DMS53 treated with DMSO at 0.1 percent for 48 hours (cell line): ENCODE measurements at regions not wholly inside any gene's neighbourhood (a gene's known extent, or its start where the extent isn't known, plus 50 kb on each side); places are given as distances from the start of the nearest gene placed in this dataset.

Experiments used
- DNase-seq: peaks from one replicate; lab custom pipeline; 2025; ENCODE audit not compliant: unreplicated experiment; lab: John Stamatoyannopoulos, UW

GRCh38 chr2:128399690-128400291 is 81.1 kb upstream of the HS6ST1 start:
- DNase-seq: no peak

GRCh38 chr2:128401680-128402079 is 83.0 kb upstream of the HS6ST1 start:
- no peak for DNase-seq

DNA sequence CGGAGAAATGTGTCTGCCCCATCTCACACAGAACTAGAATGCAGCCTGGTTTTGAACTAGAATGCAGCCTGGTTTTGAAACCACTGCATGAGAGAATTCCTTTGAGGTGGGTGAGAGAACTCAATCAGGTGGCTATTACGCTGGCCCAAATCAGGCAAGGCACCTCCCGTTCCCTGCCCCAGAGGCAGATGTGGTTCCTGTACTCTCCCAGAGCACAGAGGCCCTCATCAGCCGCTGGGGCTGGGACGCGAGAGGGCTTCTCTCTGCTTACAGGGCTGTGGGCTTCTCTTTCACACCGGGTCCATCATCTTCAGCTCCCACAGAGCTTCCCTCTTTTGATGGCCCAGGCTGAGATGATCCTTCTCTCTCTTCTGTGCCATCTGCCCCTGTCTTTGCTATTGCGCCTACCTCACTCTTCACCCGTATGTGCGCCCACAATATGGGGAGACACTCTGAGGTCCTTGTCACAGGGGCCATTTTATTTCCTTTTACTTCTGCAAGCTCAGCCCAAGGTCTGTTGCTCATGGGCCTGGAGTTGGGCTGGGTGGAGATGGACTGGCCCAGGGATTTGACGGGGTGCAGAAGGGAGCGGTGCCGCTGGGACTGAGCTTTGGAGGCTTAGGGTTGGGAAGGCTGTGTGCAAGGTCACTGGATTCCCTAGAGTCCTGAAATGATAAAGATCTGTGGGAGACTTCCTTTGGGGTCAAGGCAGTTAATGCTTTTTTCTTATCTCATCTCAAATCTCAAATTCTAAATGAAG is 84.4 kb upstream of the HS6ST1 start:
- DNase-seq: no peak

DNA sequence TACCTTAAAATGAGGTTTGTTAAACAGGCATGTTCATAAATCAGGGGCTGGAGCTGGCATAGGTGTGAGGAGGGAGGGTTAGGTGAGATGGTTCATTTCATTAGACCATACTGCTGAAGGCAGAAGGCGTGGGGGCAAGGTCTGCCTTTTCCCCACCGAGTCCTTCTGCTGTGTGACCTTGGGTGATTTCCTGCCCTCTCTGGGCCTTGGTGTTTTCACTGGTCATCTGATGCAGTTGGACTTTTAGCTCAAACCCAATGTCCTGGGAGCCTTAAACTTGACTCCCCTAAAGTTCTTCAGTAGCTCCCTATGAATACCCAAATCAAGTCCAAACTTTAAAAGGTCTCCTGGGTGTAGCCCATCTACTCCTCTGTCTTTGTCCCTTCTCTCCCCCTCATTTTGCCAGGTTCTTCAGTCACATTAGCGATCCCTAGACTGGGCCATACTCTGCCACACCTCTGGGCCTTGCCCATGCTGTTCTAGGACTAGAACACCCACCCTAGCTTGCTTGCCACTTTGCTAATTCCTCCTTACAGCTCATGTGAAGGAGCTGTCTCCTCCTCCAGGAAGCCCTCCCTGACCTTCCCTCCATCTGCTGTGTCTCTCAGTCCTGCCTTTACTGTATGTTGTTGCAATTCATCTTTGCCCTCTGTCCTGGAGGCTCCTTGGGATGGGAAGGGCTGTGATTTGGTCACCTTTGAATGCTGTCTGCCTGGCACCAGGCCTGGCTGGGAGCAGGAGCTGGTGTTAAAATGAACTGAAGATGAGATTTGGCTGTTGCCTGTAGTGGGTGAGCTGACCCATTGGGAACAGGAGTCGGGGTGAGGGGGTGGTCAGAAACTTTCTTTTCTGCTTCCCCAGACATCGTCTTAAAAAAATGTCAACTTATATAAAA is 85.4 kb upstream of the HS6ST1 start:
- no peak for DNase-seq

DNA sequence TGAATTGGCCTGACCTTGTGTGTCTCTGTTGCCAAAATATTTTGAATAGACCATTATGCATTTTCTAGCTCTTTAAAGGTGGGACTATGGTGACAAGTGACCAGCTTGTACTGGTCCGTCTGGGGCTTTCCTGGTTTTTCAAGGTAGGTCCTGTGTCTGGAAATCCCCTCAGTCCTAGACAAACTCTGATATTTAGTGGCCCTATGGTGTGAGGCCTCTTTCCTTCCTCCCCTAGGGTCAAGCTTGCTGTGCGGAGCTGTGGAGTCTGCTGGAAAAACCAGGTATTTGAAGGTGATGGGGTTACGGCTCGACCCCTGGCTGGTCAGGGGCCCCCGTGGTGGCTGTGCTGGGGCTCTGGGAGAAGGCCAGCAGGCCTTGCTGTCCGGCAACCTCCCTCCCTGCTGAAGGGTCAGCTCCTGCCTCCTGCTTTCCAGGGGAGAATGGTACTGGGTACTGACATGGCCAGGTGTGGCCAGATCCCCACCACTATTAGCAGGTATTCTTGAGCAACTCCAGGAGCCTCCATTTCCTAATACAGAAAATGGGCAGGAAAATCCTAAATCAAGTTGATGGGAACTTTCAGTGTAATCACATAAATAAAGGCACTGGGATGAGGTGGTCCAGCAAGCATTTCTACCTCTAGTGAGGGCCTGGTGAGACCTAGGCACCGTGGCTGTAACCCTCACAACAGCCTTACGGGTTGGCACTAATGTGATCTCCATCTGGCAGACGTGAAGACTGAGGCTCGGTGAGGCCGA is 86.2 kb upstream of the HS6ST1 start:
- DNase-seq: no peak

DNA sequence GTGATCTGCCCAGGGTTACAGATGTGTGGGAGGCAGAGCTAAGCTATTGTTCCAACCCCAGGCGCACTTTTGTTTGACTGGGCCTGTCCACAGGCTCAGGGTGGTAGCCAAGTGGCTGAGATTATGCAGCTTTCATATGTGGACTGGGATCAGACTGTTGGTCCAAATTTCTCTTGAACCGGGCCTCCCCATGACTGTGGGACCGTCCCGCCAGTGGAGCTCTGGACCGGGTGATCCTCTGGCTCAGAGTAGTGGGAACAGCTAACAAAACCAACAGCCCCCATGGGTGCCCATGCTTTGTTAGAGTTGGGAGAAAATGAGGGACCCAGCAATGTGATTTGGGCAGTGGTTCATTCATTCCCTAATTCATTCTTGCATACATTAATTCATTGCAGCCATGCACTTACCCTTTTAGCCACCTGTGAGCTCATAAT is 86.8 kb upstream of the HS6ST1 start:
- no peak for DNase-seq

DNA sequence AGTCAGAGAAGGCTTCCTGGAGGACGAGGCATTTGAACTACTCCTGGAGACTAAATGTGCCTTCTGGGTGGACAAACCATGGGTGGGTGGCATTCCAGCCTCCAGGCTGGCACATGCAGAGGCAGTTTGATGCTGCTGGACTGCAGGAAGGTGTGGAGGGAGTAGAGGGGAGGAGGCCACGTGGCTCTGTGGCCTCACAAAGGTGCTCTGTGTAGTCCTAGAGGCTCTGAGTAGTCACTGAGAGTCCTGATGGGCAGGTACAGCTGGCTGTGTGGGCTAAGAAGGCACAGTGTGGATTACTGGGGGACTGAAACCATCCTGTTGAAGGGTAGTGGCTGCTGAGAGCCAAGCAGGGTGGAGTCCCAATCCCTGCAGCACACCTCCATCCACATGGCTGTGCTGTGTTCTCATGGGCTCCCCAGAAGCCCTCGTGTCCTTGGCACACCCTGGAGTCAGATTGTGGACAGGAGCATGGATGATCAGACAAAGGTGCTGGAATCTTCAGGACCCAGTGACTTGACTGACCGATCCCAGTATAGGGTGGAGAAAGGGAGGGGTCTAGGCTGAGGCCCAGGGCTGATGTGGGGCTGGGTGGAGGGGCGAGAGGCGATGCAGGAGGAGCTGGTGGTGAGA is 87.4 kb upstream of the HS6ST1 start:
- DNase-seq: no peak

DNA sequence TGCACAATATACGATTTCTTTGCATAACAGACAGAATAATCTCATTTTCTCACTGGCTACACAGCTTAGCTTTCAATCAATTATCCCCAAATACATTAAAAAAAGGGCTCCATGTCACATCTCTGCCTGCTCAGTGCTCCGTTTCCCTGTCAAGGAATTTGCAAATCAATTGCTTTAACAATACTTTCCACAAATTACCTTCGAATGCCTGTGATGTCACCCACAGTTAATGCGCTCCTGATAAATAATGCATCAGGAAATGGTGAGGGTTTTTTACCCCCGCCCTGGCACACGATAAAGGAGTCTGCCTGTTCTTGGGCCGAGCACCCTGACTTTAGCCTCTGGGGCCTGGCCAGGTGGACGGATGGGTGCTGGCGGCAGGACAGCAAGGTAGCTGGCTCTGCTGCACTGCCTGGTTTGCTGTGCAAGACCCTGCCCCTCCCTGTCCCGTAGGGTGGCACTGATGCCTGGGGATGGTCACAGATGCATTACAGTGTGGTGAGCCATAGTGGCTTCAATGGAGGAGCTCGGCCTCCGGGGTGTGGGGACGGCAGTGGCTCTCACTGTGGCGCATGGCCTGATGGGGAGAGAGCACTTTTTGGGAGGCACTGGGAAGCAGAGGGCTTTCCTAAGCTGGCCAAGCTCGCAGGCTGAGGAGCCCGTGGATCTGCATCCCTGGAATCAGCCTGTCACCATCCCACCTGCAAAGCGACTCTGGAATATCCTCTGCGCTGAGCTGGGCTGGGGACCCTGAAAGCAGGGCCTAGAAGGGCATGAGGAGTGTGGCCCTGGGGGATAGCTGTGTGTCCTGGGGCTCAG is 88.3 kb upstream of the HS6ST1 start:
- no peak for DNase-seq

- no peak for DNase-seq
Measured at GRCh38 chr2:128408349-128409305, 90.0 kb upstream of the HS6ST1 start.

DNA sequence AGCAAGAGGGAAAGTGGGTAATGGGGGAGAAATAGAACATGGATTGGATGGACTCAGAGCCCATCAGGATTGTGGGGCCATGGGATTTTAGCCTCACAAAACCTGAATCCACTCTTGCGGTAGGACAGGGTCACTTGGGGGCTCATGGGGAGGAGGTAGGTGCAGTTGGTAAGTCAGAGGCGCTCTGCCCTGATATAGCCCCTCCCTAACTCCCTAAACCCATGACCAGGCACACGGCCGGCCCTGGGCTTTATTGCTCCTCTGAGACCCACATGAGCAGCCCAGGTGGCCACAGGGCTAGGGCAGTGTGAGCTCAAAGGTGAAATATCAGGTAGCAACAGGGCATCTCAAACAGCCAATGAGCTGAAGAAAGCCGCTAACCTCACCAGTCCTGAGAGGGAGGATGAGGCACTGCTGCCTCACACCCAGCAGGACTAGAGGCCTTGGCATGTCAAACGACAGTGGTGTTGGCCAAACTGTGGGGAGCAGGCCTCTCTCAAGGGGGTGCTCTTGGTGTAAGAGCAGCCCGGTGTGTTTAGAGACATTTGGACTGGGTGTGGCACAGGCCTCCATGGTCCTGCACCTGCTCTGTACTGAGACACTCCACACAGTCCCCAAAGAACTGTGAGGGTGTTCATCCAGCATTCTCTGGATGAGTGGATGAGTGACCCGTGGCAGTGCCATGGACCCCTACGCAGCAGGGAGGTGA is 90.8 kb upstream of the HS6ST1 start:
- DNase-seq: no peak

GRCh38 chr2:128410035-128410757 is 91.5 kb upstream of the HS6ST1 start:
- DNase-seq: no peak

DNA sequence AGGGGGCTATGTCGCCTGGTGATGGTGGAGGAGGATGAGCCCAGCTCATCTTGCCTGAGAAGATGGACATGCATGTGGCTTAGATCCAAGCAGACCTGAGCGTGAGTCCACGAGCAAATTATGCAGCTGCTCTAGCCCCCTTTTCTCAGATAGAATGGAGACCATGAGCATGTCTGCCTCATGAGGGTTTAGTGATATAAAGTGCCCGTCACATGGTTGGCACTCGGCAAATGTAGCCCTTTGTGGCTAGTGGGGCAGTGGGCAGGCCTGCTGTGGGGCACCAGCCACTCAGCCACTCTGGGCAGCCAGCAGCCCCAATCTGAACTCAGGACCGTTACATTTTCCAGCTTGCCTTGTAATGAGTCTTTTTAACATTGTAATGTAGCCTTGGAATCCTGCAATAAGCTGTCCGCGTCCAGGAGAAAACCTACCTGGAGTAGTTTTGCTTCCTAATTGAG is 92.1 kb upstream of the HS6ST1 start:
- no peak for DNase-seq

DNA sequence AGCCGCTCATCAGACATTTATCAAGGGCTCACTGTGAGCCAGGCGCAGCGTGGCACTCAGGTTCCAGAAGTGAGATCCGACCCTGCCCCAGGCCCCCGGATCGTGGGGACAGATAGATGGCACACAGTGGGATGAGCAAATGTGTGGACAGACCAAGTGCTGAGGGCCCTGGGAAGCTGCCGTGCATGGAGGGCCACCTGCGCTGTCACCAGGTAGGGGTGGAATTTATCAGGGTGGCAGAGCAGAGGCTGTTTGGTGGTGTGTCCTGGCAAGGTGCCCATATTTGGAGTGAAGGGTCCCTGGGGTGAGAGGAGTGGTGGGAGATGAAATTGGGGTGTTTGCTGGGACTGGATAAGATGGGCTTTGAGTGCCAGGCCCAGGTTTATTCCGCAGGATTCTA is 92.8 kb upstream of the HS6ST1 start:
- no peak for DNase-seq

- no peak for DNase-seq
Measured at GRCh38 chr2:128412181-128412871, 93.7 kb upstream of the HS6ST1 start.

DNA sequence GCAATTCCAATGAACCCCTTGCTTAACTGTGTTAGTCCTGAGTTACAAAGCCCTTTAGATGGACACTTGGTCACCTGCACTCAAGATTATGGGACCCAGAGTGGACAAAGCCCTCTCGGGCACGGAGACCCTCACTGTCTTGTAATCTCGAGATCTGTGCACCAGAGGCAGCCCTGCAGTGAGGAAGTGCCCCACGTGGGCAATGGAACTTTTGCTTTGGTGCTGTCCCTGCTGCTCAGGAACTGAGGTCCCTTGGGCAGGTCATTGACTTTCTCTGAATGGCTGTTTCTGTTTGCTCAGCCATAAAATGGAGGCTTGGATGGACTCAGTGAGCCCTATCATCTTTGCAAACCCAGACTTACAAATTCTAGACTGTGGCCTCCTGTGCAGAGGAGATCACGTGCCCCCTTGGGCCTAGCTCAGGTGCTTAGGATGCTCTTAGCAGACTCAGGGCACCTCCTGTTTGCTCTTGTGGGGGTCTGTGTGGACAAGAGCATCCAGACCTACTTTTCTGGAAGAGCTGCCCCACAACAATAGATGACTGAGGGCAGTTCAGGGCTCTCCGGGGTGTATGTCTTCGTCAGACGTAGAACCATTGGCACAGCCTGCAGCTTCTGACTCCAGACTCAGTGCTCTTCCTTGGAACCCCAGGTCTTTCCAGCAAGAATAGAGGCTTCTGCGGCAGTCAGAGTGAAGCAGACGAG is 94.5 kb upstream of the HS6ST1 start:
- DNase-seq: no peak

GRCh38 chr2:128413718-128414341 is 95.2 kb upstream of the HS6ST1 start:
- no peak for DNase-seq
